ENCODE measurements at regions not wholly inside any gene's neighbourhood (a gene's known extent, or its start where the extent isn't known, plus 50 kb on each side); places are given as distances from the start of the nearest gene placed in this dataset.
A peak's percentile ranks its signal among the peaks of the same experiment; 100 is the strongest.
"Not testable (repeated sequence)": the region's sequence is repeated elsewhere in the genome, so short reads cannot be mapped to it uniquely, and the experiment has no call there.

- DNase-seq: peak; percentile 1
Measured at GRCh38 chrX:87105131-87105530, 412.5 kb upstream of the KLHL4 start.

GRCh38 chrX:87110142-87110541, 407.5 kb upstream of the KLHL4 start:
- DNase-seq: no peak

GRCh38 chrX:87140800-87141483, 376.7 kb upstream of the KLHL4 start:
- DNase-seq: no peak

- DNase-seq: no peak
Measured at GRCh38 chrX:87160435-87161010, 357.1 kb upstream of the KLHL4 start.

GRCh38 chrX:87167841-87168240, 349.8 kb upstream of the KLHL4 start:
- DNase-seq: no peak

- DNase-seq: not testable (repeated sequence)
Measured at GRCh38 chrX:87178009-87178408, 339.6 kb upstream of the KLHL4 start.
